HEK293 (cell line): ENCODE measurements at regions not wholly inside any gene's neighbourhood (a gene's known extent, or its start where the extent isn't known, plus 50 kb on each side); places are given as distances from the start of the nearest gene placed in this dataset.

Experiments used
- CTCF ChIA-PET: fragments of 350-600 bp; formaldehyde crosslinking; extraction: SDS; loops from one replicate; lab custom pipeline; 2021; ENCODE audit warnings: antibody characterized with exemption; lab: Yijun Ruan, JAX
- POLR2A ChIA-PET: fragments of 300-600 bp; formaldehyde crosslinking; extraction: SDS; loops from one replicate; lab custom pipeline; 2020; ENCODE audit warnings: antibody characterized with exemption, inconsistent platforms; lab: Yijun Ruan, JAX
- H3K27ac ChIP-seq: fragments of 200-500 bp; sonication (Bioruptor generic); 2 replicates; pipeline ENCODE4 v1.5.1; 2014; ENCODE audit warnings: low read depth, low read length, control low read depth, inconsistent platforms; ENCODE audit errors: extremely low read depth
- H3K36me3 ChIP-seq, 2 experiments: fragments of 200-500 bp in 1 of 2; sonication (Bioruptor generic) in 1 of 2; 1 replicate in 1 of 2; 2 replicates in 1 of 2; pipeline ENCODE4 v1.5.1; 2014 to 2017; ENCODE audit warnings: inconsistent platforms in 2 of 2, low read length in 2 of 2; ENCODE audit not compliant: control insufficient read depth in 2 of 2, insufficient read depth in 1 of 2
- H3K4me1 ChIP-seq: fragments of 200-500 bp; sonication (Bioruptor generic); 2 replicates; pipeline ENCODE4 v1.5.1; 2014; ENCODE audit warnings: mild to moderate bottlenecking, low read length, inconsistent platforms; ENCODE audit not compliant: control insufficient read depth, insufficient read depth
- H3K4me3 ChIP-seq: 2 replicates; pipeline ENCODE4 v1.5.1; 2011; ENCODE audit warnings: low read depth, mild to moderate bottlenecking, control low read depth, low read length, moderate library complexity
- H3K9me3 ChIP-seq: fragments of 200-500 bp; sonication (Bioruptor generic); 2 replicates; pipeline ENCODE4 v1.5.1; 2014; ENCODE audit warnings: low read depth, low read length, inconsistent platforms; ENCODE audit not compliant: control insufficient read depth, insufficient read depth
- GLI2 ChIP-seq: fragments of 450-650 bp; formaldehyde crosslinking; IDR thresholded peaks from 2 replicates; pipeline ENCODE4; 2017; ENCODE audit warnings: missing biosample characterization, missing genetic modification characterization, low read depth, borderline replicate concordance
- HOXC10 ChIP-seq: sonication (generic); formaldehyde crosslinking; IDR thresholded peaks from 2 replicates; pipeline ENCODE4 v1.8.1; 2023; ENCODE audit warnings: mild to moderate bottlenecking, missing genetic modification reagents
- SCRT2 ChIP-seq: fragments of 450-650 bp; formaldehyde crosslinking; IDR thresholded peaks from 2 replicates; pipeline ENCODE4 v1.5.1; 2016; ENCODE audit warnings: missing biosample characterization, missing genetic modification characterization
- SP3 ChIP-seq: fragments of 450-650 bp; formaldehyde crosslinking; IDR thresholded peaks from 2 replicates; pipeline ENCODE4 v1.5.1; 2016; ENCODE audit warnings: missing biosample characterization, missing genetic modification characterization
- SP7 ChIP-seq: fragments of 450-650 bp; formaldehyde crosslinking; IDR thresholded peaks from 2 replicates; pipeline ENCODE4 v1.5.1; 2016; ENCODE audit warnings: missing biosample characterization, missing genetic modification characterization
- YY2 ChIP-seq: fragments of 450-650 bp; formaldehyde crosslinking; IDR thresholded peaks from 2 replicates; pipeline ENCODE4 v1.5.1; 2016; ENCODE audit warnings: missing biosample characterization, missing genetic modification characterization
- ZBTB17 ChIP-seq: fragments of 450-650 bp; formaldehyde crosslinking; IDR thresholded peaks from 2 replicates; pipeline ENCODE4 v1.5.1; 2016; ENCODE audit warnings: missing biosample characterization, missing genetic modification characterization
- ZIC2 ChIP-seq: fragments of 450-650 bp; formaldehyde crosslinking; IDR thresholded peaks from 2 replicates; pipeline ENCODE4 v1.5.1; 2016; ENCODE audit warnings: missing biosample characterization, missing genetic modification characterization
- ZNF121 ChIP-seq: fragments of 450-650 bp; formaldehyde crosslinking; IDR thresholded peaks from 2 replicates; pipeline ENCODE4 v1.5.1; 2016; ENCODE audit warnings: missing biosample characterization, missing genetic modification characterization
- ZNF174 ChIP-seq: fragments of 450-650 bp; formaldehyde crosslinking; IDR thresholded peaks from 2 replicates; pipeline ENCODE4 v1.5.0; 2017; ENCODE audit warnings: missing biosample characterization, mild to moderate bottlenecking, missing genetic modification characterization
- ZNF248 ChIP-seq: fragments of 450-650 bp; formaldehyde crosslinking; IDR thresholded peaks from 2 replicates; pipeline ENCODE4 v1.5.1; 2017; ENCODE audit warnings: missing biosample characterization, missing genetic modification characterization
- ZNF274 ChIP-seq, 2 experiments: fragments of 200-500 bp in 1 of 2; fragments of 450-650 bp in 1 of 2; sonication (Bioruptor generic) in 1 of 2; formaldehyde crosslinking in 1 of 2; IDR thresholded peaks; 2 replicates each; pipeline versions ENCODE4 v1.5.1 to v1.6.1; 2014 to 2016; ENCODE audit warnings: borderline replicate concordance in 1 of 2, inconsistent platforms in 1 of 2, low read length in 1 of 2, missing biosample characterization in 1 of 2, missing genetic modification characterization in 1 of 2
- ZNF335 ChIP-seq: fragments of 450-650 bp; formaldehyde crosslinking; conservative IDR thresholded peaks from 2 replicates; pipeline ENCODE4 v1.5.1; 2016; ENCODE audit warnings: missing biosample characterization, missing genetic modification characterization
- ZNF37A ChIP-seq: fragments of 450-650 bp; IDR thresholded peaks from 2 replicates; pipeline ENCODE4 v1.5.1; 2018; ENCODE audit warnings: missing biosample characterization, missing genetic modification characterization
- ZNF76 ChIP-seq: fragments of 450-650 bp; formaldehyde crosslinking; IDR thresholded peaks from 2 replicates; pipeline ENCODE4; 2016; ENCODE audit warnings: low read depth, missing biosample characterization, missing genetic modification characterization, borderline replicate concordance
- TF ChIP-seq, protein P1 (sequence below): fragments of 450-650 bp; formaldehyde crosslinking; IDR thresholded peaks from 2 replicates; pipeline ENCODE4 v1.5.1; 2016; ENCODE audit warnings: missing biosample characterization, missing genetic modification characterization
- TF ChIP-seq, protein P2 (sequence below): IDR thresholded peaks from 2 replicates; pipeline ENCODE4 v1.6.1; 2011; ENCODE audit warnings: mild to moderate bottlenecking, low read depth, low read length, borderline replicate concordance
- TF ChIP-seq, protein P3 (sequence below): fragments of 450-650 bp; formaldehyde crosslinking; optimal IDR thresholded peaks from 2 replicates; pipeline ENCODE3; 2016; ENCODE audit warnings: missing biosample characterization, mild to moderate bottlenecking, missing genetic modification characterization
- TF ChIP-seq, protein P4 (sequence below): fragments of 450-650 bp; formaldehyde crosslinking; IDR thresholded peaks from 2 replicates; pipeline ENCODE4 v1.5.1; 2016; ENCODE audit warnings: missing biosample characterization, missing genetic modification characterization
- TF ChIP-seq, protein P5 (sequence below): fragments of 450-650 bp; IDR thresholded peaks from 2 replicates; pipeline ENCODE4 v1.5.1; 2018; ENCODE audit warnings: missing biosample characterization, mild to moderate bottlenecking, missing genetic modification characterization

DNA sequence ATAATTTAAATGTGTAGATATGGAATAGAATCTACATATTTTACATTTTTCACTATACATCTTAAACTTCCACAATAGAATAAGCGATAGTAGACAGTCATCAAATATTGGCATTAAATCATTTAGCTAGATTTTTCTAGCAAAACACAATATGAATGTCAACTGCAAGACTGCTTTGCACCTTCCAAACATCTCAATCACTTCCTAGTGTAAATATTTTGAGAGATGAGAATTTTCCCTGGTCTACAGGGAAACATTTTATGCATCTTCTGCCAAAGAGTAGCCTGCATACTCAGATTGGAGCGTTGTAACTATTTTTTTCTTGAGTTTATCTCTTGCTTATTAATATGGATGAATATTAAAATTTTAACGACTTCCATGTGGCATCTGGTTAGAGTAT lies 897.4 kb downstream of the CENPC start:
- H3K27ac ChIP-seq = no peak overlapping the region
- H3K4me1 ChIP-seq = no peaks in the 10 kb centered on the region; the same call in 1 of the 2 replicates
- CTCF ChIA-PET = no interaction called here
- no peak overlapping the region for H3K4me3 ChIP-seq
- TF ChIP-seq ZNF274 (IDR thresholded peaks at IDR 0.05; ENCODE audit: low read length) (no peak), ZNF274 (tag by site-specific recombination; IDR thresholded peaks at IDR 0.05; ENCODE audit: borderline replicate concordance) (no peak), ZIC2 (no peak), SP3 (tag by site-specific recombination) (no peak), ZNF174 (tag by site-specific recombination) (no peak), ZNF76 (tag by site-specific recombination) (no peak), SCRT2 (tag by site-specific recombination) (no peak), ZNF248 (tag by site-specific recombination) (no peak), SP7 (no peak), ZNF335 (tag by site-specific recombination) (no peak), YY2 (tag by site-specific recombination) (no peak), ZBTB17 (no peak), HOXC10 (CRISPR knock-in tag) (no peak), ZNF37A (no peak), ZNF121 (no peak), GLI2 (tag by site-specific recombination) (no peak)
- TF ChIP-seq, protein P1, sequence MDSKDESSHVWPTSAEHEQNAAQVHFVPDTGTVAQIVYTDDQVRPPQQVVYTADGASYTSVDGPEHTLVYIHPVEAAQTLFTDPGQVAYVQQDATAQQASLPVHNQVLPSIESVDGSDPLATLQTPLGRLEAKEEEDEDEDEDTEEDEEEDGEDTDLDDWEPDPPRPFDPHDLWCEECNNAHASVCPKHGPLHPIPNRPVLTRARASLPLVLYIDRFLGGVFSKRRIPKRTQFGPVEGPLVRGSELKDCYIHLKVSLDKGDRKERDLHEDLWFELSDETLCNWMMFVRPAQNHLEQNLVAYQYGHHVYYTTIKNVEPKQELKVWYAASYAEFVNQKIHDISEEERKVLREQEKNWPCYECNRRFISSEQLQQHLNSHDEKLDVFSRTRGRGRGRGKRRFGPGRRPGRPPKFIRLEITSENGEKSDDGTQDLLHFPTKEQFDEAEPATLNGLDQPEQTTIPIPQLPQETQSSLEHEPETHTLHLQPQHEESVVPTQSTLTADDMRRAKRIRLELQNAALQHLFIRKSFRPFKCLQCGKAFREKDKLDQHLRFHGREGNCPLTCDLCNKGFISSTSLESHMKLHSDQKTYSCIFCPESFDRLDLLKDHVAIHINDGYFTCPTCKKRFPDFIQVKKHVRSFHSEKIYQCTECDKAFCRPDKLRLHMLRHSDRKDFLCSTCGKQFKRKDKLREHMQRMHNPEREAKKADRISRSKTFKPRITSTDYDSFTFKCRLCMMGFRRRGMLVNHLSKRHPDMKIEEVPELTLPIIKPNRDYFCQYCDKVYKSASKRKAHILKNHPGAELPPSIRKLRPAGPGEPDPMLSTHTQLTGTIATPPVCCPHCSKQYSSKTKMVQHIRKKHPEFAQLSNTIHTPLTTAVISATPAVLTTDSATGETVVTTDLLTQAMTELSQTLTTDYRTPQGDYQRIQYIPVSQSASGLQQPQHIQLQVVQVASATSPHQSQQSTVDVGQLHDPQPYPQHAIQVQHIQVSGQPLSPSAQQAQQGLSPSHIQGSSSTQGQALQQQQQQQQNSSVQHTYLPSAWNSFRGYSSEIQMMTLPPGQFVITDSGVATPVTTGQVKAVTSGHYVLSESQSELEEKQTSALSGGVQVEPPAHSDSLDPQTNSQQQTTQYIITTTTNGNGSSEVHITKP (tag by site-specific recombination) = no peak
- TF ChIP-seq, protein P2, sequence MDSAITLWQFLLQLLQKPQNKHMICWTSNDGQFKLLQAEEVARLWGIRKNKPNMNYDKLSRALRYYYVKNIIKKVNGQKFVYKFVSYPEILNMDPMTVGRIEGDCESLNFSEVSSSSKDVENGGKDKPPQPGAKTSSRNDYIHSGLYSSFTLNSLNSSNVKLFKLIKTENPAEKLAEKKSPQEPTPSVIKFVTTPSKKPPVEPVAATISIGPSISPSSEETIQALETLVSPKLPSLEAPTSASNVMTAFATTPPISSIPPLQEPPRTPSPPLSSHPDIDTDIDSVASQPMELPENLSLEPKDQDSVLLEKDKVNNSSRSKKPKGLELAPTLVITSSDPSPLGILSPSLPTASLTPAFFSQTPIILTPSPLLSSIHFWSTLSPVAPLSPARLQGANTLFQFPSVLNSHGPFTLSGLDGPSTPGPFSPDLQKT = no peak
- TF ChIP-seq, protein P3, sequence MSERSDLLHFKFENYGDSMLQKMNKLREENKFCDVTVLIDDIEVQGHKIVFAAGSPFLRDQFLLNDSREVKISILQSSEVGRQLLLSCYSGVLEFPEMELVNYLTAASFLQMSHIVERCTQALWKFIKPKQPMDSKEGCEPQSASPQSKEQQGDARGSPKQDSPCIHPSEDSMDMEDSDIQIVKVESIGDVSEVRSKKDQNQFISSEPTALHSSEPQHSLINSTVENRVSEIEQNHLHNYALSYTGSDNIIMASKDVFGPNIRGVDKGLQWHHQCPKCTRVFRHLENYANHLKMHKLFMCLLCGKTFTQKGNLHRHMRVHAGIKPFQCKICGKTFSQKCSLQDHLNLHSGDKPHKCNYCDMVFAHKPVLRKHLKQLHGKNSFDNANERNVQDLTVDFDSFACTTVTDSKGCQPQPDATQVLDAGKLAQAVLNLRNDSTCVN (tag by site-specific recombination) = no peak
- TF ChIP-seq, protein P4, sequence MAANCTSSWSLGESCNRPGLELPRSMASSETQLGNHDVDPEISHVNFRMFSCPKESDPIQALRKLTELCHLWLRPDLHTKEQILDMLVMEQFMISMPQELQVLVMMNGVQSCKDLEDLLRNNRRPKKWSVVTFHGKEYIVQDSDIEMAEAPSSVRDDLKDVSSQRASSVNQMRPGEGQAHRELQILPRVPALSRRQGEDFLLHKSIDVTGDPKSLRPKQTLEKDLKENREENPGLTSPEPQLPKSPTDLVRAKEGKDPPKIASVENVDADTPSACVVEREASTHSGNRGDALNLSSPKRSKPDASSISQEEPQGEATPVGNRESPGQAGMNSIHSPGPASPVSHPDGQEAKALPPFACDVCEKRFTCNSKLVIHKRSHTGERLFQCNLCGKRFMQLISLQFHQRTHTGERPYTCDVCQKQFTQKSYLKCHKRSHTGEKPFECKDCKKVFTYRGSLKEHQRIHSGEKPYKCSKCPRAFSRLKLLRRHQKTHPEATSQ (tag by site-specific recombination) = no peak
- TF ChIP-seq, protein P5, sequence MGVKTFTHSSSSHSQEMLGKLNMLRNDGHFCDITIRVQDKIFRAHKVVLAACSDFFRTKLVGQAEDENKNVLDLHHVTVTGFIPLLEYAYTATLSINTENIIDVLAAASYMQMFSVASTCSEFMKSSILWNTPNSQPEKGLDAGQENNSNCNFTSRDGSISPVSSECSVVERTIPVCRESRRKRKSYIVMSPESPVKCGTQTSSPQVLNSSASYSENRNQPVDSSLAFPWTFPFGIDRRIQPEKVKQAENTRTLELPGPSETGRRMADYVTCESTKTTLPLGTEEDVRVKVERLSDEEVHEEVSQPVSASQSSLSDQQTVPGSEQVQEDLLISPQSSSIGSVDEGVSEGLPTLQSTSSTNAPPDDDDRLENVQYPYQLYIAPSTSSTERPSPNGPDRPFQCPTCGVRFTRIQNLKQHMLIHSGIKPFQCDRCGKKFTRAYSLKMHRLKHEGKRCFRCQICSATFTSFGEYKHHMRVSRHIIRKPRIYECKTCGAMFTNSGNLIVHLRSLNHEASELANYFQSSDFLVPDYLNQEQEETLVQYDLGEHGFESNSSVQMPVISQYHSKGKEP (tag by site-specific recombination) = no peak
- TF ChIP-seq, all 188 proteins: peak for 0
- Histone ChIP-seq H3K36me3 (no peaks in the 10 kb centered on the region), H3K9me3 (no peaks in the 10 kb centered on the region)
- POLR2A ChIA-PET = no interaction called here
